SK-N-SH (cell line): ENCODE measurements at regions not wholly inside any gene's neighbourhood (a gene's known extent, or its start where the extent isn't known, plus 50 kb on each side); places are given as distances from the start of the nearest gene placed in this dataset.

ENCODE experiments used
- CTCF ChIA-PET: fragments of 300-600, 350-600 bp; formaldehyde crosslinking; extraction: SDS; loops from one replicate; lab custom pipeline; 2021; lab: Yijun Ruan, JAX
- POLR2A ChIA-PET: fragments of 350-600 bp; sonication (Branson Sonifier 250); formaldehyde crosslinking; extraction: SDS; loops from one replicate; lab custom pipeline; 2020; ENCODE audit warnings: antibody characterized with exemption, inconsistent platforms; lab: Yijun Ruan, JAX
- DNase-seq: peaks from one replicate; pipeline ENCODE4 v3.0.0; 2012
- H2AFZ ChIP-seq: fragments of 200-600 bp; sonication (generic); 2 replicates; pipeline ENCODE4 v1.8.1; 2016; ENCODE audit warnings: antibody characterized with exemption, mild to moderate bottlenecking, low read depth
- H3F3A ChIP-seq: fragments of 200-600 bp; sonication (generic); replicated peaks from 2 replicates; pipeline ENCODE3; 2016; ENCODE audit warnings: antibody characterized with exemption, mild to moderate bottlenecking; ENCODE audit not compliant: insufficient read depth
- H3K27ac ChIP-seq, 2 experiments: fragments of 200-500 bp in 1 of 2; fragments of 200-600 bp in 1 of 2; sonication (Bioruptor generic) in 1 of 2; sonication (generic), shearing (Covaris generic) in 1 of 2; 2 replicates each; pipeline versions ENCODE4 v1.5.1 to v1.6.1; 2014 to 2016; ENCODE audit warnings: low read depth in 2 of 2, inconsistent platforms in 1 of 2, low read length in 1 of 2, mild to moderate bottlenecking in 1 of 2, mixed read lengths in 1 of 2
- H3K27me3 ChIP-seq: fragments of 200-600 bp; sonication (generic), shearing (Covaris generic); 2 replicates; pipeline ENCODE4 v1.6.1; 2016; ENCODE audit warnings: mixed run types; ENCODE audit not compliant: insufficient read depth
- H3K36me3 ChIP-seq, 2 experiments: fragments of 200-500 bp in 1 of 2; fragments of 200-600 bp in 1 of 2; sonication (Bioruptor generic) in 1 of 2; sonication (generic) in 1 of 2; replicated peaks in 1 of 2; 2 replicates each; pipeline versions ENCODE3 to v1.5.1; 2014 to 2016; ENCODE audit warnings: low read length in 1 of 2, mild to moderate bottlenecking in 1 of 2; ENCODE audit not compliant: insufficient read depth in 2 of 2, control insufficient read depth in 1 of 2
- H3K4me1 ChIP-seq, 2 experiments: fragments of 200-500 bp in 1 of 2; fragments of 200-600 bp in 1 of 2; sonication (Bioruptor generic) in 1 of 2; sonication (generic), shearing (Covaris generic) in 1 of 2; 2 replicates each; pipeline versions ENCODE4 v1.5.1 to v1.6.1; 2014 to 2016; ENCODE audit warnings: low read depth in 1 of 2, low read length in 1 of 2, mixed run types in 1 of 2; ENCODE audit not compliant: insufficient read depth in 2 of 2, control insufficient read depth in 1 of 2
- H3K4me2 ChIP-seq: fragments of 200-600 bp; sonication (generic), shearing (Covaris generic); 2 replicates; pipeline ENCODE4 v1.6.1; 2017; ENCODE audit warnings: mixed run types
- H3K4me3 ChIP-seq, 2 experiments: fragments of 200-500 bp in 1 of 2; fragments of 200-600 bp in 1 of 2; sonication (Bioruptor generic) in 1 of 2; sonication (generic), shearing (Covaris generic) in 1 of 2; 2 replicates each; pipeline versions ENCODE4 v1.5.1 to v1.8.1; 2014 to 2016; ENCODE audit warnings: low read depth in 2 of 2, inconsistent platforms in 1 of 2, low read length in 1 of 2, mild to moderate bottlenecking in 1 of 2, mixed read lengths in 1 of 2, moderate library complexity in 1 of 2
- H3K79me2 ChIP-seq: fragments of 200-600 bp; sonication (generic); 2 replicates; pipeline ENCODE4 v1.8.1; 2017; ENCODE audit warnings: mild to moderate bottlenecking; ENCODE audit not compliant: insufficient read depth
- H3K9ac ChIP-seq: fragments of 200-600 bp; sonication (generic); 2 replicates; pipeline ENCODE4 v1.6.1; 2017; ENCODE audit warnings: mixed run types
- H3K9me2 ChIP-seq: fragments of 200-600 bp; sonication (generic); 2 replicates; pipeline ENCODE4 v1.6.1; 2017; ENCODE audit warnings: mixed run types
- H3K9me3 ChIP-seq: fragments of 200-600 bp; sonication (generic); 2 replicates; pipeline ENCODE4 v1.6.1; 2017; ENCODE audit warnings: mixed run types, mild to moderate bottlenecking, moderate library complexity
- H4K20me1 ChIP-seq: fragments of 200-600 bp; sonication (generic); 2 replicates; pipeline ENCODE4 v1.6.1; 2017; ENCODE audit warnings: mild to moderate bottlenecking, mixed run types; ENCODE audit not compliant: insufficient read depth
- CTCF ChIP-seq: fragments of 200-600 bp; sonication (generic); IDR thresholded peaks from 2 replicates; pipeline ENCODE4 v1.6.1; 2017; ENCODE audit warnings: antibody characterized with exemption, mild to moderate bottlenecking, moderate library complexity
- ELF1 ChIP-seq: IDR thresholded peaks from 2 replicates; pipeline ENCODE4 v1.4.0; 2012
- EZH2phosphoT487 ChIP-seq: fragments of 200-600 bp; sonication (generic); IDR thresholded peaks from 2 replicates; pipeline ENCODE4 v1.6.1; 2017; ENCODE audit warnings: low read depth, mixed run types, mild to moderate bottlenecking, antibody characterized with exemption, moderate library complexity, borderline replicate concordance
- FOSL2 ChIP-seq: IDR thresholded peaks from 2 replicates; pipeline ENCODE4 v1.4.0; 2012; ENCODE audit warnings: low read depth, mild to moderate bottlenecking, moderate library complexity, borderline replicate concordance
- FOXM1 ChIP-seq: IDR thresholded peaks from 2 replicates; pipeline ENCODE4 v1.4.0; 2012; ENCODE audit warnings: low read depth, mild to moderate bottlenecking
- MAX ChIP-seq: IDR thresholded peaks from 2 replicates; pipeline ENCODE4 v1.4.0; 2012; ENCODE audit warnings: low read depth
- POLR2AphosphoS5 ChIP-seq: IDR thresholded peaks from 2 replicates; pipeline ENCODE4 v1.6.1; 2012; ENCODE audit warnings: low read depth, low read length
- RCOR1 ChIP-seq: fragments of 150-350 bp; IDR thresholded peaks from 2 replicates; pipeline ENCODE4 v1.6.1; 2017; ENCODE audit warnings: antibody characterized with exemption, low read length
- RFX5 ChIP-seq: IDR thresholded peaks from 2 replicates; pipeline ENCODE4 v1.6.1; 2012; ENCODE audit warnings: mild to moderate bottlenecking, improper control_type of control experiment, low read length
- RXRA ChIP-seq: IDR thresholded peaks from 2 replicates; pipeline ENCODE4 v1.4.0; 2012; ENCODE audit warnings: low read depth, mild to moderate bottlenecking, borderline replicate concordance
- SIN3A ChIP-seq: IDR thresholded peaks from 2 replicates; pipeline ENCODE4 v1.6.1; 2012; ENCODE audit warnings: low read depth, mild to moderate bottlenecking, low read length, moderate library complexity, borderline replicate concordance
- SMC3 ChIP-seq: IDR thresholded peaks from 2 replicates; pipeline ENCODE4 v1.6.1; 2012; ENCODE audit warnings: low read depth, low read length, improper control_type of control experiment
- TEAD4 ChIP-seq: IDR thresholded peaks from 2 replicates; pipeline ENCODE4 v1.4.0; 2012; ENCODE audit warnings: mild to moderate bottlenecking, borderline replicate concordance; ENCODE audit not compliant: insufficient read depth
- USF1 ChIP-seq: IDR thresholded peaks from 2 replicates; pipeline ENCODE4 v1.4.0; 2012; ENCODE audit warnings: low read depth, borderline replicate concordance
- WGBS: methylation state at CpG from one replicate; pipeline ENCODE4 v1.1.6; 2017; ENCODE audit warnings: low lambda C conversion rate; 5-methylcytosine and 5-hydroxymethylcytosine counted together
- TF ChIP-seq, protein P1 (sequence below): fragments of 150-350 bp; IDR thresholded peaks from 2 replicates; pipeline ENCODE4 v1.6.1; 2017; ENCODE audit warnings: antibody characterized with exemption, low read length, low read depth, borderline replicate concordance

- POLR2A ChIA-PET: no interaction called here
- no peak overlapping the region for H3K27ac ChIP-seq
- no peaks in the 10 kb centered on the region for H3K9me3 ChIP-seq
- CTCF ChIA-PET: interaction anchor here (0.6 kb wide), 1 partner anchor 204 kb away, joined by 3 read pairs; no protein-coding TSS in a partner anchor
- no peaks in the 10 kb centered on the region for H3K36me3 ChIP-seq
- H3F3A ChIP-seq: no peaks in the 10 kb centered on the region
- H3K4me1 ChIP-seq: peaks cover 0 to 4% of the 10 kb centered on the region in 2 experiments; a peak in 1 of 4 replicates
- no peaks in the 10 kb centered on the region for H4K20me1 ChIP-seq
- no peaks in the 10 kb centered on the region for H3K27me3 ChIP-seq
- no peak overlapping the region for H2AFZ ChIP-seq
- no peak overlapping the region for H3K9ac ChIP-seq
- DNase-seq: no peak
- no peak for TF ChIP-seq RXRA
- TF ChIP-seq EZH2phosphoT487: no peak
- no peak for TF ChIP-seq USF1
- TF ChIP-seq, protein P1, sequence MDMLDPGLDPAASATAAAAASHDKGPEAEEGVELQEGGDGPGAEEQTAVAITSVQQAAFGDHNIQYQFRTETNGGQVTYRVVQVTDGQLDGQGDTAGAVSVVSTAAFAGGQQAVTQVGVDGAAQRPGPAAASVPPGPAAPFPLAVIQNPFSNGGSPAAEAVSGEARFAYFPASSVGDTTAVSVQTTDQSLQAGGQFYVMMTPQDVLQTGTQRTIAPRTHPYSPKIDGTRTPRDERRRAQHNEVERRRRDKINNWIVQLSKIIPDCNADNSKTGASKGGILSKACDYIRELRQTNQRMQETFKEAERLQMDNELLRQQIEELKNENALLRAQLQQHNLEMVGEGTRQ: no peak
- TF ChIP-seq RCOR1: no peak
- TF ChIP-seq FOXM1: no peak
- no peak for TF ChIP-seq CTCF
- TF ChIP-seq TEAD4: no peak
- TF ChIP-seq SIN3A: no peak
- TF ChIP-seq RFX5: no peak
- TF ChIP-seq SMC3: no peak
- no peak for TF ChIP-seq ELF1
- no peak for TF ChIP-seq MAX
- no peak for TF ChIP-seq FOSL2
- no peak for TF ChIP-seq POLR2AphosphoS5
- H3K79me2 ChIP-seq: no peaks in the 10 kb centered on the region
- H3K4me2 ChIP-seq: no peak overlapping the region
- WGBS: 55% methylated on average over 12 of the region's 12 CpGs
- no peaks in the 10 kb centered on the region for H3K9me2 ChIP-seq
- H3K4me3 ChIP-seq: no peak overlapping the region
Measured at GRCh38 chr5:9707732-9708462, 77.7 kb upstream of the TAS2R1 start.
